GM18517 (cell line): ENCODE measurements at regions not wholly inside any gene's neighbourhood (a gene's known extent, or its start where the extent isn't known, plus 50 kb on each side); places are given as distances from the start of the nearest gene placed in this dataset.
"Not testable (repeated sequence)": the region's sequence is repeated elsewhere in the genome, so short reads cannot be mapped to it uniquely, and the experiment has no call there.

ENCODE experiments used
- ATAC-seq: cut with Tn5 transposase; IDR thresholded peaks from one replicate; pipeline ENCODE4 v1.9.1; 2021; ENCODE audit warnings: mild to moderate bottlenecking, moderate library complexity; ENCODE audit not compliant: unreplicated experiment

DNA sequence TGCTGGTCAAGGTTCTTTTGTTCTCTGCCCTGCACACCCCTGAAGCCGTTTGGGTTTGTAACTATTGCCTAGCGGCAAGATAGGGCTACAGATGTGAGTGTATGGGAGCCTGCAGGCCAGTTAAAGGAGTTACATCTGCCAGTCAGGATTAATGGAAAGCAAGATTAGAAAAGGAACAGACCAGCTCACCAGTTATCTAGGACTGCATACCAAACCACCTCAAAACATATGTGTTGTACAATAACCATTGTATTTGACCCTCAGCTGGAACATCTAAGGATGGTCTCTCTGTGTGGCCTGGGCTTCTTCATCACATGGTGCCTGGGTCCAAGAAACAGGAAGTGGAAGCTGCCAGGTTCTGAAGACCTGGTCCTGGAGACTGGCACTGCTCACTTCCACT, 52.5 kb upstream of the FBXO28 start:
- ATAC-seq, result no peak

DNA sequence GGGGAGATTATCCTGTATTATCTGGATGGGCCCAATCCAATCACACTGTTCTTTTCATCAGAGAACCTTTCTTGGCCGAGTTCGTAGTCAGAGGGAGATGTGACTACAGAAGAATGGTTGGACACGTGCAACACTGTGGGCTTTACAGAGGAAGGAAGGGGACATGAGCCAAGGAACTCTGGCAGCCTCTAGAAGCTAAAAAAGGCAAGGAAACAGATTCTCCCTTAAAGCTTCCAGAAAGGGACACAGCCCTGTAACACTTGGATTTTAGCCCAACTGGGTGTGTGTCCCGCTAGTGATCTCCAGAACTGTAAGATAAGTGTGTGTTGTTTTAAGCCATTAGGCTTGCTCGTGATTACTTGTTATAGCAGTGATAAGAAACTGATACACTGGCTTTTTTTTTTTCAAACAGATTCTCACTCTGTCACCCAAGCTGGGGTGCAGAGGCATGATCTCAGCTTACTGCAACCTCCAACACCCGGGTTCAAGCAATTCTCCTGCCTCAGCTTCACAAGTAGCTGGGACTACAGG, 53.9 kb upstream of the FBXO28 start:
- ATAC-seq, result no peak

DNA sequence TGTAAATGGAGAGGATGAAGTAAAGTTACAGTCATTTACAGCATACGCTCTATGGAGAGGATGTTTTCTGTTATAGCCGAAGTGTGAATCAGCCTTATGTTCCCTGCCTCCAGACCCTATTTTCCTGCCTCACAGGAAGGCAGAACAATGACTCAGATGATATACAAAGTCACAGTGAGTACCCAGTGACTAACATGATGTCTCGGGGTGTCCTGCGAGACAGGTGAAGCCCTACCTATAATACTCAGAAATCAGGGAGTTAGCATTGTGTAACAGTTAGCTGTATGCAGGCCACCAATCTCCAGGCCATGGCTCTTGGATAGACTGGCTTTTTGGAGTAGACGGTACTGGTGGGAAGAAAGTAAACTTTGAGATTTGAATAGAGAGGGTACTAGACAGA, 55.6 kb upstream of the FBXO28 start:
- no peak for ATAC-seq

DNA sequence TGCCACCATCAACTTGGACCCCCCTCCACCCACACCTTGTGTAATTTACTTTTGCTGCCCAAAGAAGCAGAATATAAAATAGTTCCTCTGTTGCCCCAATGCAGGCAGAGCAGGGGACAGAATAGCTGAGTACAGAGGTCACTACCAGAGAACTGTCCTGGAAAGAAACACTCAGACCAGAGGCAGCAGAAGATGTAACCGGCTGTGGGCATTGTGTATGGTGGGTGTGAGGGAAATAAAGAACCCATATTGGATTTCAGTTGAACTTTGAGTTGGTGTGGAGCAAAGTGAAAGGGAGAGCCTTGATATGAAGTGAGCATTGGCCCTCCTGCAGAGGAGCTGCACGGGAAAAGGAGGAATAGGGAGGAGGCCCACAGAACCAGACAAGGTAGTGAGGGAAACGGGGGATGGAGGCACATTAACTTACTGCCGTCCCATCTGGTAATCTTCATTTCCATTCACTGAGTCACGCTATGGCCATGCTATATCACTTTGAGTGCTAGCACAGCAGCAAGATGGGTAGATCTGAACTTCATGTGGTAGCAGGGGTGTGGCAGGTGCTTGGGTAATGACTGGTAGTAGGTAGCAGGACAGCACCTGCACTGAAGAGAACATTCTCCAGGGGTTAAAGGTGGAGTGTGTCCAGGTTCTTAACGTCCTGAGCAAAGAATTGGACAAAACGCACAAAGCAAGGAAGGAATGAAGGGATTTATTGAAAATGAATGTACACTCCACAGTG, 56.3 kb upstream of the FBXO28 start:
- no peak for ATAC-seq

DNA sequence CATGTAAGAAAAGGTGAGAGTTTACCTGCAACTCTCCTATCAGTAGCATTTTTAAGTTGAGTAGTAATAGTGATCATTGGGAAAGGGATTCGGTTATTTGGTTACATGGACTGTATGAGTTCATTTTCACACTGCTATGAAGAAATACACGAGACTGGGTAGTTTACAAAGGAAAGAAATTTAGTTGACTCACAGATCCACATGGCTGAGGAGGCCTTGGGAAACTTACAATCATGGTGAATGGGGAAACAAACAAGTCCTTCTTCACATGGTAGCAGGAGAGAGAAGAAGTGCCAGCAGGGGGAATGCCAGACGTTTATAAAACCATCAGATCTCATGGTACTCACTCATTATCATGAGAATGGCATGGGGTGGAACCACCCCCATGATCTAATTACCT, 59.3 kb upstream of the FBXO28 start:
- no peak for ATAC-seq

DNA sequence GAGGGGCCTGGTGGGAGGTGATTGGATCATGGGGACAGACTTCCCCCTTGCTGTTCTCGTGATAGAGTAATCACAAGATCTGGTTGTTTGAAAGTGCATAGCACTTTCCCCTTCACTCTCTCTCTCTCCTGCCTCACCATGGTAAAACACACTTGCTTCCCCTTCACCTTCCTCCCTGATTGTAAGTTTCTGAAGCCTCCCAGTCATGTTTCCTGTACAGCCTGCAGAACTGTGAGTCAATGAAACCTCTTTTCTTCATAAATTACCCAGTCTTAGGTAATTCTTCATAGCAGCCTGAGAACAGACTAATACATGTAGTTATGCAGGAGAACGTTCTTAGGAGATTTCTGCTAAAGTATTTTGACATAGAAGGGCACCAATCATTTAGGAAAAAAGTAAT, 59.9 kb upstream of the FBXO28 start:
- ATAC-seq, result no peak

DNA sequence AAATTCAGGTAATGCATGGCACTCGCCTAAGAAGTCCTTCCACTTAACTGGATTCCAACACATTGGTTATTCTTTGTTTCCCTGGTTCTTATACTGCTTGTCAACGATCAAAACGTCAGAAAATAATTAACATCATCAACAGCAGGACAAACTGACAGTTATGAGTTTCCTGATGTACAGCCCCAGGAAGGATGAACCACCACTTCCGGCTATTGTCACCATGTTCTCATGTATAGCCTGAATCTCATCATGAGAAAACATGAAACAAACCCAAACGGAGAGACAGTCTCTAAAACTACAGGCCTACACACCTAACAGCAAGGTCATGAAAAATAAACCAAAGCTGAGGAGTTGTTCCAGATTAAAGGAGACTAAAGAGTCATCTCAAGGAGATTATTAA, 60.5 kb upstream of the FBXO28 start:
- ATAC-seq, result no peak

DNA sequence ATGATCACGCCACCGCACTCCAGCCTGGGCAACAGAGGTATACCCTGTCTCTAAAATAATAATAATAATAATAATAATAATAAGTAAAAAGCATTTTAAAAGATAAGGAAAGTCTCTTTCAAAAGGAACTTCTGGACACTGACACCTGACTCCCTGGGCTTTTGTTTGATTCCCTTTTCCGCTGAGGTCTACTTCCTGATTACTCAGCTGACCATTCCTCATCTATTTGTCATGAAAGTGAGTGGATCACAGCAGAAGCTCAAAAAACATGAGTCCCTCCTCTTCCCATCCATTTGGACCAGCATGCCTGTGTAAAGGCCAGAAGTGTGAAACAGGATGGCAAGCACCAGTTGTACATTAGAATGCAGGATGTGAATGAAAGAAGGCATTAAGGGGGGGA, 61.1 kb upstream of the FBXO28 start:
- ATAC-seq, result no peak

DNA sequence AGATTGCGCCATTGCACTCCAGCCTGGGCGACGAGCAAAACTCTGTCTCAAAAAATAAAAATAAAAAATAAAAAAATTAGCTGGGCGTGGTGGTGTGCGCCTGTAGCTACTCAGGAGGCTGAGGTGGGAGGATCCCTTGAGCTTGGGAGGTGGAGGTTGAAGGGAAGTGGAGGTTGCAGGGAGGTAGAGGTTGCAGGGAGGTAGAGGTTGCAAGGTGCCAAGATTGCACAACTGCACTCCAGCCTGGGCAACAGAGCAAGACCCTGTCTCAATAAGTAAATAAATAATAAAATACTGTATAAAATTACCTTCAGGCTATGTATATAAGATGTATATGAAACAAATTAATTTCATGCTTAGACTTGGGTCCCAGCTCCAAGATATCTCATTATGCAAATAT, 62.1 kb upstream of the FBXO28 start:
- ATAC-seq, result not testable (repeated sequence)

DNA sequence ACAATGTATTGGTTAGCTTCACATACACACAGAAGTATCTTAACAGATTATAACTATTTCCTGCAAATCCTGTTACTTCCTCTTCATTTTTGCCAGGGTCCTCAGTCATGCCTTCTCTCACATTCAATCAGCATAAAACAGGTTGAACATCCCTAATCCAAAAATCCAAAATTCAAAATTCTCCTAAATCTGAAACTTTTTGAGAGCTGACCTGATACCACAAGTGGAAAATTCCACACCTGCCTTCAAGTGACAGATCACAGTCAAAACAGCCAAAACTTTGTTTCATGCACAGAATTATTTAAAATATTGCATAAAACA, 62.9 kb upstream of the FBXO28 start:
- ATAC-seq, result no peak

DNA sequence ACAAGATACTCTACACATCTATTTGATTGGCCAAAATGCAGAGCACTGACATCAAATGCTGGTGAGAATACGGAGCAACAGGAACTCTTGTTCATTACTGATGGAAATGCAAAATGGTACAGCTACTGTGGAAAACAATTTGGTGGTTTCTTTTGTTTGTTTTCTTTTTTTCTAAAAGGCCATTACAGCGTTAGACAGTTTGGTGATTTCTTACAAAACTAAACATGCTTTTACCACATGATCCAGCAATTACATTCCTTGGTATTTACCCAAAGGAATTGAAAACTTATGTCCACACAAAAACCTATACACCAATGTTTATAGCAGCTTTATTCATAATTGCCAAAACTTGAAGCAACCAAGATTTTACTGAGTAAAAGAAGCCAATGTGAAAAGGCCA, 66.4 kb upstream of the FBXO28 start:
- ATAC-seq, result no peak

DNA sequence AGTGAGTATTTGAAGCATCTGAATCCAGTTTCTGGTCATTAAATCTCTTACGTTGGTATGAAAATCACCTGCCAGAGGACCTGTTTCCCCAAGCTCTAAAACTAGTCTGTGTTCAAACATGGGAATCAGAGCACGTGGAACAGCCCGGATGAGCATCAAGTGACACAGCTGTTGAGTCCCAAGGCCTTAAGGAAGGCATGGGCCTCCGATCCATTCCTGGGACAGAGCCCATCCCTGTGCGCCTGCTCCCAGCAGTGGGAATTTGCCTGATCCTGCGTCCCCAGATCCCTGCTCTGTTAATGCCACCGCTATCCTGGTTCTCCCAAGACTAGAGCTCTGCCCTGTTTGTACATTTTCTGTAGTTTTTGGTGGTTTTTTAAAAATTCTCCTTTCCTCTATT, 68.4 kb upstream of the FBXO28 start:
- no peak for ATAC-seq

DNA sequence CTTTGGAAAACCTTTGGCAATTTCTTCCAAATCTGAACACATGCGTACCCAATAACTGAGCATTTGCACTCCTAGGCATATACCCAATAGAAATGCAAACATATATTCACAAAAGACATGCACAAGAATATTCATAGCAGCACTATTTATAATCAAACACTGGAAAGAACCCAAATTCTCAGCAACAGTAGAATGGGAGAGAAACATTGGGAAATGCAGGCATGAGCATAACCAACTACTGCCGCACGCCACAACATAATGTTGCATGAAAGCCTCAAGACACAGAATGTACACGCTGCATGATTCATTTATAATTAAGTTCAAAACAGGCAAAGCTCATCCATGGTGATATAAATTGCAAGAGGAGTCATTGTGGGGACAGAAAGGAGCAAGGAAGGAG, 69.5 kb upstream of the FBXO28 start:
- ATAC-seq, result no peak

DNA sequence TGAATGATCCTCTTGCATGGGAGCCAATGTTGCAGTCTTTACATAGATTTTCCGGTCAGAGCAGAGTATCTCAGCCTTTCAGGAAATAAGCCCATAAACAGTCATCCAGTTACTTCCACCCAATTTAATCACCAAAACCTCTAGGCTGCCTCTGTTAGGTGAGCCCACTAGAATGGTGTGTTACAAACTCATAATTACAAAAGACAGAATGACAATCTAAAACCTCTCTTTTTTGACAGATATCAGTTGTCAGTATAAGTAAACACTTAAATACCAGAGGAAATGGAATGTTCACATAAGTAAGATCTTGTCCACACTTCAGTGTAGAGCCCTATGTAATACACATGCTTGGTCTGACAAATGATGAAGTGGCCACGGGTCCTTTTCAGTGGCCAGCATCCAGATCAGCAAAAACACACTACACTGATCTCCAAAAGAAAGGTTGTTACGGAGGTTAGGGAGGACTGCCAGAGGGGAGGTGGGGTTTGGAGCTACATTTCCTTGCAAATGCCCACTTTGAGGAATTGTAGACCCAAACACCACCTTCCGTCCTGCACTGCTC, 71.3 kb upstream of the FBXO28 start:
- ATAC-seq, result no peak

DNA sequence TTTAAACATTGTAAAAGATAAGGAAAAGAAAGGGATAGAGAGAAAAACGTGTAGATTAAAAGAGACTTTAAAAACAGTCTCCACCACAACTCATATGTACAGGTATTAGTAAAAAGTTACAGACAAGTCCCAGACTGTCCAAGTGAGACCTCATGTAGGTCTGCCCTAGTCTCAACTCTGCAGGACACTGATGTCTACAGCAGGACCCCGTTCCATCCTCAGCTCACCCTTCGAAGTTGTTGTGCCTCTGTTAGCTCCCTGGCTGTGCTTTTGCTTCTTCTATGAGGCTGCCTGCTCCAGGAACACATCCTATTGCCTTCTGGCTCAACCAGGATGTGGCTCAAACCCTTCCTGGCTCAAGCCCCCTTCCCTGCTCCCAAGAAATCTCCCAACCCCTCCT, 72.9 kb upstream of the FBXO28 start:
- no peak for ATAC-seq

DNA sequence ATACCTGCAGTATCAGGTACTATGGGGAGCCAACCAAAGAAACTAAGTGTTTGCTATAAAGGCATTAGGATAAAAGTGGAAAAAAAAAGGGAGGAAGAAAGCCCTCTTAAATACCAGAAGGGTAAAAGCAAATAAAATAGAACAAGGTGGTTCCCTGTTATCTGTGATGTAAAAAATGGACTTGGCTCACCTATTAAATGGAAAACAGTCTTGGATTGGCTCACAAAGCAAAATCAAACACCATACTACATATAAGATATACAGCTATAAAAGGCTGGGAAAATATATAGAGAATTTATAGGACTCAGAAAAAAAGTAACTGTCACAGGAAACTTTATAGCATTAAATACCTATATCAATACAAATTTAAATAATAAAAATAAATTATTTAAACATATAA, 73.5 kb upstream of the FBXO28 start:
- ATAC-seq, result not testable (repeated sequence)

DNA sequence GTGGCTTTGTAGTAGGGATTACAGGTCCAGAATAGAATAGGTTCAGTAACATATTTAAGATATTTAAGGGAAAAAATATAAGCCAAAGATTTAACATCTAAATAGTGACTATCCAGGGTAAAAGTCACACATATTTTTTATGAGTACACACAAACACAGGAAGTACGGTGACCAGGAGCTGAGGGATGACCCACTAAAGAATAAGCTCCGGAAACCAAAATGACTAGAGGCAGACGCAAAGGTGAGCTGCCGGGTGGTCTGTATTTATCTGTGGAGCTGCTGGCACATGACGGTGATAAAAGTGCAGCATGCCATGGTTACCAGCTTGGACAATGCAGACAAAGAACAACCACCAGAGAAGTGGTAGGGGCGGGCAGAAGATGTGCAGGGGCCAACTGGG, 73.9 kb upstream of the FBXO28 start:
- not testable (repeated sequence) for ATAC-seq

DNA sequence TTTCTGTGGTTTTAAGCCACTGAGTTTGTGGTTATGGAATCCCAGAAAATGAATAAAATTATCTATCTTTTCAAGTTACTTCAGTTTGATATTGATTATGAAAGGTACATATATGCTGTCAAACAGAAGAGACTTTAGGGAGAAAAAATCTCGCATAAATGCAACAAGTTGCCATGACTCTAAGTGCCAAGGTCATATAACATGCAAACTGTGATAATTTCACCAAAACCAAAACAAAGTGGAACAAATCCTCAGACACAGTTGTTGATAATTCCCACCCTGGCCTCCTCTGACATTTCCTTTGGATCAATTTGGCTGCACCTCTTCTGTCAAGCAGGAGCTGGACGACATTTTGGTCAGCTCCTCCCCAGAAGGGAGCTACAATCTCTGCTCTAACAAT, 75.1 kb upstream of the FBXO28 start:
- not testable (repeated sequence) for ATAC-seq

DNA sequence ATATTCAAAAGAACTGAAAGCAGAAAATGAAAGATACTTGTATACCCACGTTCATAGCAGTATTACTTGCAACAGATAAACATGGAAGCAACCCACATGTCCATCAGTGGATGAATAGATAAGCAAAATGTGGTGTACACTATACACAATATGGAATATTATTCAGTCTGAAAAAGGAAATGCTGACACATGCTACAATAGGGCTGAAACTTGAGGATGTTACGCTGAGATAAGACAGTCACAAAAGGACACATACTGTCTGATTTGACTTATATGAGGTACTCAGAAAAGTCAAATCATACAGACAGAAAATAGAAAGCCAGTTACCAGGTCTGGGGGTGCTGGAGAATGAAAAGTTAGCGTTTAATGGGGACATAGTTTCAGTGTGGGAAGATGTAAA, 76.5 kb upstream of the FBXO28 start:
- not testable (repeated sequence) for ATAC-seq

DNA sequence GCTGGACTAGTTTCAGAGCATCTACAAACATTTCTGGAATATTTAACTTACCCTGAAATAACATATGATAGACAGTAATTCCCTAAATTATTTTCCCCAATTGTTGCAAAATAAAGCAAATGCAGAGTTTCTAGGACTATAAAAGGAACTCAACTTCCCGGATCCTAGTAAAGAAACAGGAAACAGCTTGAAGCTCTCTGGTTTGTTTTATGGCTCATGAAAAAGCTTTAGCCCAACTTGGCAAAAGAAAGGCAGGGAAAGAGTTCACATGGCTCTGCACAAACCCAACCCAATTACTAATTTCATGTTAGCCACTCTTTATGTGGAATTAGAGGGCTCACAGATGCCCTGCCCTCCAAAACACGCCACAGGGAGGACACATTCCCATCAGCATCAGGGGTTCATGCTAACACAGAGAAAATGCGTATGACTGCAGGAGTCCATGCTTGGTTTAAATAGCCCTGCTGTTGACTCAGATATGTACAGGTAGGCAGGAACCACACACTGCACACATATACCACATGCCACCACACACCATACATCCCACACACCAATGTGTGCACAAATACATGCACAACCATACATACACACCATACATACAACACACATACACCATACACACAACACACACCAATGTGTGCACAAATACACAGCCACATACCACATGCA, 81.2 kb upstream of the FBXO28 start:
- not testable (repeated sequence) for ATAC-seq

DNA sequence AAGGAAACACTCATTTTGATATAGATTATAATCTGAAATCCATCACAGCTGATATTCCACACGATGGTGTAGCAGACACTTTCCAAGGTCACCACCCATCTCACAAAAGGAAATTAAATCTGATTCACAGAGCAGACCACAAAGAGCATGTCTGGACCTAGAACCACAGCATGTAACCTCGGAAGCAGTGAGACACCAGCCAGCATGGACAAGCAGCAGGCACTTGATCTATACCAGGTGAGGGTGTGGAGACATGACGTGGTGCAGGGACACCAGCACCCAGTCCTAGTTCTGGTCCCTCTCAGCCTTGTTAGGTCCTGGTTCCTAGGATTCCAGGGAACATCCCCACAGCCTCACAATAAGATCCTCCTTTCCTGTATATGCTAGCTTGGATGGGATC, 81.9 kb upstream of the FBXO28 start:
- ATAC-seq, result not testable (repeated sequence)

DNA sequence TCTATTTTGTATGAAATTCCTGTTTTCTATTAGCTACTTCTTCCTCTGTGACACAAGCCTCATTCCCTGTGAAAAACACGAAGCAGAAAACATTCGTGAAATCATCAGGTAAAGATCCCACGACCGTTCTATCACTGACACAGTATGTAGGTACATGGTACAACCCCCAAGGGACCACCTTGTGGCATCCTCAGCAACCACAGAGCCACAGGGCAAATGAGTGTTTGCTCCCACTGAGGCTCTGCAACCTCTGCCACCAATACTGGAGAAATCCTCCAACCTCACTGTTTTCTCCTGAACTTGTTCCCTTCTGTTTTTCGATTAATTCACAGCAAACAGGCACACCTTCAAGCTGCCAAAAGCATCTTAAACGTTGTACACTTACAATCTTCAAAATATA, 83.7 kb upstream of the FBXO28 start:
- ATAC-seq, result not testable (repeated sequence)
